HepG2 (cell line): ENCODE measurements at regions not wholly inside any gene's neighbourhood (a gene's known extent, or its start where the extent isn't known, plus 50 kb on each side); places are given as distances from the start of the nearest gene placed in this dataset.

Source experiments
- CEBPB ChIP-seq: IDR thresholded peaks from 2 replicates; pipeline ENCODE4 v1.6.1; 2011; ENCODE audit warnings: low read depth, low read length, improper control_type of control experiment, borderline replicate concordance
- CTCF ChIP-seq: sonication (generic); formaldehyde crosslinking; IDR thresholded peaks from 2 replicates; pipeline ENCODE4 v1.5.0; 2020; ENCODE audit warnings: mild to moderate bottlenecking, missing genetic modification reagents, moderate library complexity
- FOXO1 ChIP-seq: sonication (generic); formaldehyde crosslinking; IDR thresholded peaks from 2 replicates; pipeline ENCODE4 v1.4.0; 2020; ENCODE audit warnings: missing genetic modification reagents
- ISL2 ChIP-seq: sonication (generic); formaldehyde crosslinking; IDR thresholded peaks from 2 replicates; pipeline ENCODE4 v1.5.0; 2020; ENCODE audit warnings: missing genetic modification reagents
- ISX ChIP-seq: sonication (generic); formaldehyde crosslinking; conservative IDR thresholded peaks from 2 replicates; pipeline ENCODE4 v1.5.0; 2020; ENCODE audit warnings: missing genetic modification reagents
- KAT7 ChIP-seq: IDR thresholded peaks from 2 replicates; pipeline ENCODE4 v1.6.1; 2018; ENCODE audit warnings: borderline replicate concordance, missing compliant biosample characterization
- MNT ChIP-seq: fragments of 450-650 bp; IDR thresholded peaks from 2 replicates; pipeline ENCODE4 v1.6.1; 2016
- NR2F6 ChIP-seq, 2 experiments: IDR thresholded peaks; 2 replicates each; pipeline ENCODE4 v1.6.1; 2016; ENCODE audit warnings: antibody characterized with exemption in 1 of 2, mild to moderate bottlenecking in 1 of 2
- POGK ChIP-seq: sonication (generic); formaldehyde crosslinking; conservative IDR thresholded peaks from 2 replicates; pipeline ENCODE4 v1.8.0; 2022; ENCODE audit warnings: mild to moderate bottlenecking, moderate library complexity, missing genetic modification reagents
- PPARG ChIP-seq: conservative IDR thresholded peaks from 2 replicates; pipeline ENCODE4 v1.6.1; 2016; ENCODE audit warnings: missing biosample characterization, missing genetic modification reagents
- RELA ChIP-seq: sonication (generic); formaldehyde crosslinking; IDR thresholded peaks from 2 replicates; pipeline ENCODE4 v1.4.0; 2020; ENCODE audit warnings: missing genetic modification reagents
- SIN3B ChIP-seq: fragments of 150-350 bp; IDR thresholded peaks from 2 replicates; pipeline ENCODE4 v1.6.1; 2014; ENCODE audit warnings: low read length
- SKI ChIP-seq: fragments of 450-650 bp; IDR thresholded peaks from one replicate; pipeline ENCODE4 v1.6.1; 2018; ENCODE audit warnings: mild to moderate bottlenecking; ENCODE audit not compliant: partially characterized antibody
- TARDBP ChIP-seq: sonication (generic); formaldehyde crosslinking; IDR thresholded peaks from 2 replicates; pipeline ENCODE4 v1.8.0; 2022; ENCODE audit warnings: mild to moderate bottlenecking, missing genetic modification reagents
- TFAP4 ChIP-seq: sonication (generic); IDR thresholded peaks from 2 replicates; pipeline ENCODE4 v1.6.1; 2016; ENCODE audit warnings: low read depth, borderline replicate concordance
- ZBTB2 ChIP-seq: sonication (generic); formaldehyde crosslinking; IDR thresholded peaks from 2 replicates; pipeline ENCODE4 v1.8.0; 2022; ENCODE audit warnings: low read depth, missing genetic modification reagents
- ZBTB3 ChIP-seq: sonication (generic); formaldehyde crosslinking; IDR thresholded peaks from 2 replicates; pipeline ENCODE4 v1.4.0; 2020; ENCODE audit warnings: low read depth, mild to moderate bottlenecking, moderate library complexity, missing genetic modification reagents, borderline replicate concordance
- ZNF10 ChIP-seq: sonication (generic); formaldehyde crosslinking; IDR thresholded peaks from 2 replicates; pipeline ENCODE4 v1.4.0; 2020; ENCODE audit warnings: mild to moderate bottlenecking, low read depth, missing genetic modification reagents, borderline replicate concordance
- ZNF552 ChIP-seq: sonication (generic); formaldehyde crosslinking; IDR thresholded peaks from 2 replicates; pipeline ENCODE4 v1.9.0; 2022; ENCODE audit warnings: missing genetic modification reagents, mild to moderate bottlenecking, borderline replicate concordance
- ZNF567 ChIP-seq: sonication (generic); formaldehyde crosslinking; IDR thresholded peaks from 2 replicates; pipeline ENCODE4 v1.8.1; 2023; ENCODE audit warnings: mild to moderate bottlenecking, missing genetic modification reagents, borderline replicate concordance
- ZNF589 ChIP-seq: sonication (generic); formaldehyde crosslinking; conservative IDR thresholded peaks from 2 replicates; pipeline ENCODE4 v1.8.0; 2022; ENCODE audit warnings: mild to moderate bottlenecking, moderate library complexity, missing genetic modification reagents
- ZNF644 ChIP-seq: IDR thresholded peaks from 2 replicates; pipeline ENCODE4 v1.6.1; 2016; ENCODE audit warnings: low read depth
- ZSCAN22 ChIP-seq: sonication (generic); formaldehyde crosslinking; IDR thresholded peaks from 2 replicates; pipeline ENCODE4 v1.4.0; 2020; ENCODE audit warnings: mild to moderate bottlenecking, missing genetic modification reagents

- TF ChIP-seq SIN3B (no peak), TFAP4 (no peak), CTCF (CRISPR knock-in tag) (peak; percentile 89), NR2F6 (IDR thresholded peaks at IDR 0.05) (no peak), NR2F6 (CRISPR knock-in tag; IDR thresholded peaks at IDR 0.05) (0 out of 2 replicates have a peak, but pooled peaks have one; percentile 8), CEBPB (no peak), ZBTB2 (CRISPR knock-in tag) (no peak), SKI (peak; percentile 39), ZNF567 (CRISPR knock-in tag) (no peak), RELA (CRISPR knock-in tag) (0 out of 2 replicates have a peak, but pooled peaks have one; percentile 44), ZBTB3 (CRISPR knock-in tag) (no peak), ISX (CRISPR knock-in tag) (no peak), ZNF10 (CRISPR knock-in tag) (no peak), ZSCAN22 (CRISPR knock-in tag) (no peak), ZNF589 (CRISPR knock-in tag) (no peak), PPARG (CRISPR knock-in tag) (no peak), POGK (CRISPR knock-in tag) (no peak), ZNF552 (CRISPR knock-in tag) (no peak), ISL2 (CRISPR knock-in tag) (peak; percentile 30; the same call in 1 of the 2 replicates), FOXO1 (CRISPR knock-in tag) (0 out of 2 replicates have a peak, but pooled peaks have one; percentile 27), KAT7 (CRISPR knock-in tag) (no peak), MNT (no peak), TARDBP (0 out of 2 replicates have a peak, but pooled peaks have one; percentile 52), ZNF644 (CRISPR knock-in tag) (0 out of 2 replicates have a peak, but pooled peaks have one; percentile 49)
Observed at GRCh38 chr1:178031856-178032320, 62.0 kb upstream of the RASAL2 start (continued).
